ENCODE measurements at regions not wholly inside any gene's neighbourhood (a gene's known extent, or its start where the extent isn't known, plus 50 kb on each side); places are given as distances from the start of the nearest gene placed in this dataset.

DNA sequence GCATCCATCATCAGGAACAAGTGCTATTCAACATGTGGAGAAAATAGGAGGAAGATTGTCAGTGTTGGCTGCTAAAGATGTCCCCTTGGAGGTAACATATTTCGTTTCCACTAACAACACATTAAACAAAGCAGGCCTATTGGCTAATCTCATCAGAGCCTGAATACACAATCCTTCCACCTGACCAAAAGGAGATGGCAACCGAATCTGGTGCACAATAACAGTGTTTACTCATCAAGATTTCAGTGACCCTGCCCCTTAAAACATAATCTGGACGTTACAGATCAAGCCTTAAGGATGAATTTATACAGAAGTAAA, 582.5 kb downstream of the EFNB2 start:
- BruUV-seq (replicated peaks): no TSS peak
- DNase-seq (ENCODE audit: low spot score): no peak
- no peak overlapping the region for H2AFZ ChIP-seq (ENCODE audit: low read length)
- intact Hi-C loops (cut with micrococcal nuclease; ENCODE audit: unreplicated experiment): no loop called here
- no peaks in the 10 kb centered on the region for H3K79me2 ChIP-seq (ENCODE audit: insufficient read depth, low read depth, low read length)
- no peak for TF ChIP-seq EZH2phosphoT487 (IDR thresholded peaks at IDR 0.05; ENCODE audit: borderline replicate concordance, low read depth, low read length)
- TF ChIP-seq, protein P1, sequence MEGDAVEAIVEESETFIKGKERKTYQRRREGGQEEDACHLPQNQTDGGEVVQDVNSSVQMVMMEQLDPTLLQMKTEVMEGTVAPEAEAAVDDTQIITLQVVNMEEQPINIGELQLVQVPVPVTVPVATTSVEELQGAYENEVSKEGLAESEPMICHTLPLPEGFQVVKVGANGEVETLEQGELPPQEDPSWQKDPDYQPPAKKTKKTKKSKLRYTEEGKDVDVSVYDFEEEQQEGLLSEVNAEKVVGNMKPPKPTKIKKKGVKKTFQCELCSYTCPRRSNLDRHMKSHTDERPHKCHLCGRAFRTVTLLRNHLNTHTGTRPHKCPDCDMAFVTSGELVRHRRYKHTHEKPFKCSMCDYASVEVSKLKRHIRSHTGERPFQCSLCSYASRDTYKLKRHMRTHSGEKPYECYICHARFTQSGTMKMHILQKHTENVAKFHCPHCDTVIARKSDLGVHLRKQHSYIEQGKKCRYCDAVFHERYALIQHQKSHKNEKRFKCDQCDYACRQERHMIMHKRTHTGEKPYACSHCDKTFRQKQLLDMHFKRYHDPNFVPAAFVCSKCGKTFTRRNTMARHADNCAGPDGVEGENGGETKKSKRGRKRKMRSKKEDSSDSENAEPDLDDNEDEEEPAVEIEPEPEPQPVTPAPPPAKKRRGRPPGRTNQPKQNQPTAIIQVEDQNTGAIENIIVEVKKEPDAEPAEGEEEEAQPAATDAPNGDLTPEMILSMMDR (conservative IDR thresholded peaks at IDR 0.05; ENCODE audit: low read length): no peak
- H4K20me1 ChIP-seq (ENCODE audit: insufficient read depth, low read length): no peaks in the 10 kb centered on the region
- no peaks in the 10 kb centered on the region for H3K36me3 ChIP-seq (ENCODE audit: insufficient read depth, low read length)
- no peaks in the 10 kb centered on the region for H3K9me3 ChIP-seq (ENCODE audit: low read length)
- no peak overlapping the region for H3K4me3 ChIP-seq (ENCODE audit: low read depth, low read length, poor library complexity, severe bottlenecking)
- H3K9me2 ChIP-seq (ENCODE audit: insufficient read depth, low read length): no peaks in the 10 kb centered on the region
- ChIA-PET POLR2A (no interaction called here), CTCF (ENCODE audit: unreplicated experiment) (no interaction called here)
- H3K4me2 ChIP-seq (ENCODE audit: low read length): no peak overlapping the region
- no peak overlapping the region for H3K27ac ChIP-seq (ENCODE audit: low read depth, low read length, poor library complexity, severe bottlenecking)
- no peaks in the 10 kb centered on the region for H3K4me1 ChIP-seq (ENCODE audit: insufficient read depth, low read length, poor library complexity, severe bottlenecking)

DNA sequence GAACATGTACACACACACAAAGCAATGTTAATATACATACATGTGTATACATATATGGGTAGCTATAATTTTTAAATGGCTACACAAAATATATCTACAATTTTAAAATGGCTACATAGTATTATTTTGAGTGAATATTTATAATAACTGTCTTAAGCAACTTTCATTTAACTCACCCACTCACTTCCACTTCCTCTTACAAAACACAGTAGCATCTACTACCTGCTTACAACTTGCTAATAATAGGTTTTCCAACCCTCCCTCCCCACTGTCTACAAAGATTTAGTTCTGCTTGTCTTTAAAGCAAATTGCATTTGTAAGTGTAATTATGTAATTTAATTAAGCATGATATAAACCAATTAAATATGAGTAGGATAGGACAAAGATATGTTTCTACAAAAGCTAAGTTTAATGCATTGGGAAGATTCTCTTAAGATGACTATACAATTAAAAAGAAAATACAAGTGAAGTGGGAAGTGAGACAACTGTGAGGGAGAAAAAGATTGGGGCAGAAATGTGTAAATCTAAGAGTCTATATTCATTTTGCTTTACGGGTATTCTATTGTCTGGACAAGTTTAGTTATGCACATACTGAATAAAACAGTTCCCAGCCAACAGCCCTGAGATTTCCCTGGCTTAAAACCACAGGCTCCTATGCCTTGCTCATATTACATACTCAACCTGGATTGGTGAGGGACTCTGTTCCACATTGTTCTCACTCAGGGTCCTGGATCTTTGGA, 583.1 kb downstream of the EFNB2 start:
- no TSS peak for BruUV-seq (replicated peaks)
- intact Hi-C loops (cut with micrococcal nuclease; ENCODE audit: unreplicated experiment): no loop called here
- no peaks in the 10 kb centered on the region for H3K36me3 ChIP-seq (ENCODE audit: insufficient read depth, low read length)

DNA sequence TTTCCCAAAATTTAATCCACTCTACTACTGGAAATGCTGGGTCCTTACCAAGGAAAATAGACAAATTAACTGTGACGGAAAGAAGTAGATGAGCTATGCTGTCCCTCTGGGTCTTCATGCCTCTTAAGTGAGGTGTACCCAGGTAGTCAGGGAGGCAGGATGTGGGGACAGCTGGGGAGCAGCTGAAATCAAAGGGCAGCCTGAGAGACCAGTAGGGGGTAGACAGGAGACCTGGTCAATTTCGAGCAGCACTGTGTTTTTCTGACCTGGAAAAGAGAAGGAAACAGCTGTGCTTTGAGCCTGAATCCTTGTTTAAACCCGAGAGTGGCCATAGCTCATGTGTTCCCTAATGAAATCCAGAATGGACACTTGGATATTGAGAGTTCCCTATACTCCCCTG, 587.3 kb downstream of the EFNB2 start:
- no peak overlapping the region for H3K4me3 ChIP-seq (ENCODE audit: low read depth, low read length, poor library complexity, severe bottlenecking)
- no peaks in the 10 kb centered on the region for H3K9me3 ChIP-seq (ENCODE audit: low read length)
- no peak overlapping the region for H2AFZ ChIP-seq (ENCODE audit: low read length)
- no peaks in the 10 kb centered on the region for H4K20me1 ChIP-seq (ENCODE audit: insufficient read depth, low read length)
- intact Hi-C loops (cut with micrococcal nuclease; ENCODE audit: unreplicated experiment): no loop called here
- H3K4me1 ChIP-seq (ENCODE audit: insufficient read depth, low read length, poor library complexity, severe bottlenecking): no peaks in the 10 kb centered on the region
- H3K36me3 ChIP-seq (ENCODE audit: insufficient read depth, low read length): no peaks in the 10 kb centered on the region
- no peaks in the 10 kb centered on the region for H3K9me2 ChIP-seq (ENCODE audit: insufficient read depth, low read length)
- no peak overlapping the region for H3K27ac ChIP-seq (ENCODE audit: low read depth, low read length, poor library complexity, severe bottlenecking)
- TF ChIP-seq EZH2phosphoT487 (IDR thresholded peaks at IDR 0.05; ENCODE audit: borderline replicate concordance, low read depth, low read length): no peak
- TF ChIP-seq, protein P1 (conservative IDR thresholded peaks at IDR 0.05; ENCODE audit: low read length): no peak
- no peak overlapping the region for H3K4me2 ChIP-seq (ENCODE audit: low read length)
- POLR2A ChIA-PET: no interaction called here
- BruUV-seq (replicated peaks): no TSS peak
- no peak for DNase-seq (ENCODE audit: low spot score)
- CTCF ChIA-PET (ENCODE audit: unreplicated experiment): no interaction called here
- H3K79me2 ChIP-seq (ENCODE audit: insufficient read depth, low read depth, low read length): no peaks in the 10 kb centered on the region

More for the DNA sequence above, 583.1 kb downstream of the EFNB2 start:
- Histone ChIP-seq H2AFZ (ENCODE audit: low read length) (no peak overlapping the region), H3K9me3 (ENCODE audit: low read length) (no peaks in the 10 kb centered on the region), H3K79me2 (ENCODE audit: insufficient read depth, low read depth, low read length) (no peaks in the 10 kb centered on the region), H3K4me1 (ENCODE audit: insufficient read depth, low read length, poor library complexity, severe bottlenecking) (no peaks in the 10 kb centered on the region), H3K4me3 (ENCODE audit: low read depth, low read length, poor library complexity, severe bottlenecking) (no peak overlapping the region), H3K27ac (ENCODE audit: low read depth, low read length, poor library complexity, severe bottlenecking) (no peak overlapping the region), H3K4me2 (ENCODE audit: low read length) (no peak overlapping the region), H4K20me1 (ENCODE audit: insufficient read depth, low read length) (no peaks in the 10 kb centered on the region), H3K9me2 (ENCODE audit: insufficient read depth, low read length) (no peaks in the 10 kb centered on the region)
- POLR2A ChIA-PET: no interaction called here
- TF ChIP-seq, protein P1 (conservative IDR thresholded peaks at IDR 0.05; ENCODE audit: low read length): no peak
- no peak for TF ChIP-seq EZH2phosphoT487 (IDR thresholded peaks at IDR 0.05; ENCODE audit: borderline replicate concordance, low read depth, low read length)
- CTCF ChIA-PET (ENCODE audit: unreplicated experiment): no interaction called here
- DNase-seq (ENCODE audit: low spot score): no peak

All from OCI-LY7 (cell line).